Stomach (tissue), 8 donors: ENCODE measurements at regions not wholly inside any gene's neighbourhood (a gene's known extent, or its start where the extent isn't known, plus 50 kb on each side); places are given as distances from the start of the nearest gene placed in this dataset.

Experiments
- DNase-seq, 2 donors: peaks; one replicate each; pipeline versions ENCODE4 v3.0.0 to v3.0.0-alpha.2; 2013 to 2019
- H3K27ac ChIP-seq, 5 donors: fragments of 200-600 bp in 4 of 5; sonication (generic) in 4 of 5; one replicate each; pipeline ENCODE4 v1.5.1; 2013 to 2019; ENCODE audit warnings: mild to moderate bottlenecking in 1 of 5, moderate library complexity in 1 of 5
- H3K27me3 ChIP-seq, 3 donors: fragments of 200-600 bp; sonication (generic); one replicate each; pipeline ENCODE4 v1.5.1; 2017 to 2019; ENCODE audit warnings: mixed run types in 1 of 3
- H3K36me3 ChIP-seq, 4 donors: fragments of 200-600 bp; sonication (generic); 1 replicate in 3 of 4; 2 replicates in 1 of 4; pipeline ENCODE4 v1.5.1; 2016 to 2019
- H3K4me1 ChIP-seq, 4 donors: fragments of 200-600 bp; sonication (generic); one replicate each; pipeline ENCODE4 v1.5.1; 2016 to 2019
- H3K4me3 ChIP-seq, 4 donors: fragments of 200-600 bp; sonication (generic) in 3 of 4; one replicate each; pipeline ENCODE4 v1.5.1; 2016 to 2019; ENCODE audit warnings: mild to moderate bottlenecking in 1 of 4
- H3K9me3 ChIP-seq, 4 donors: fragments of 200-600 bp; sonication (generic); one replicate each; pipeline ENCODE4 v1.5.1; 2016 to 2019
- CTCF ChIP-seq, 7 experiments: fragments of 450-650 bp in 4 of 7; fragments of 200-600 bp in 3 of 7; sonication (generic) in 3 of 7; IDR thresholded peaks; one replicate each; pipeline ENCODE4 v1.5.1; 2016 to 2019; ENCODE audit warnings: antibody characterized with exemption in 7 of 7, control low read depth in 2 of 7, mild to moderate bottlenecking in 1 of 7
- EP300 ChIP-seq: sonication (generic); formaldehyde crosslinking; IDR thresholded peaks from one replicate; pipeline ENCODE4 v1.6.1; 2017; ENCODE audit warnings: antibody characterized with exemption
- POLR2A ChIP-seq, 4 donors: fragments of 450-650 bp; IDR thresholded peaks; one replicate each; pipeline ENCODE4 v1.6.1; 2016; ENCODE audit warnings: antibody characterized with exemption in 4 of 4, control low read depth in 2 of 4, mild to moderate bottlenecking in 1 of 4, moderate library complexity in 1 of 4
- POLR2AphosphoS5 ChIP-seq, 3 donors: sonication (generic); formaldehyde crosslinking; IDR thresholded peaks; one replicate each; pipeline ENCODE4 v1.6.1; 2016; ENCODE audit warnings: antibody characterized with exemption in 3 of 3
- WGBS, 5 donors: extraction: QIAGEN DNeasy Blood & Tissue Kit in 3 of 5; methylation state at CpG; one replicate each; pipeline versions ENCODE4 v1.1.5 to v1.1.7; 2013 to 2018; 5-methylcytosine and 5-hydroxymethylcytosine counted together
- intact Hi-C: fragments of 100-400 bp; cut with DNase I; formaldehyde crosslinking; loops from one replicate; pipeline ENCODE4 v1.15.1; 2023; ENCODE audit warnings: low total_unique reads
- donor health status: healthy with polysubstance abuse.
- donor health status: Bipolar disorder and iron deficiency.
- donor health status: healthy.

GRCh38 chr5:126198531-126198930 lies 224.7 kb upstream of the GRAMD2B start:
- no peak overlapping the region for H3K4me3 ChIP-seq
- no peaks in the 10 kb centered on the region for H3K9me3 ChIP-seq
- no peak for TF ChIP-seq CTCF (IDR thresholded peaks at IDR 0.05)
- no peak for TF ChIP-seq POLR2AphosphoS5 (IDR thresholded peaks at IDR 0.05)
- TF ChIP-seq POLR2A (IDR thresholded peaks at IDR 0.05) = no peak
- TF ChIP-seq EP300 = no peak
- peaks cover 0 to 7% (median 0%) of the 10 kb centered on the region in 4 donors for H3K4me1 ChIP-seq
- peak in 1 of 2 donors; percentile 38 for DNase-seq
- H3K27ac ChIP-seq = no peak overlapping the region
- H3K27me3 ChIP-seq = no peaks in the 10 kb centered on the region
- H3K36me3 ChIP-seq = no peaks in the 10 kb centered on the region
- intact Hi-C loops = no loop called here
- WGBS, 5 donors = 46 to 67% (median 58%) methylated on average over 2 of the region's 2 CpGs

- intact Hi-C loops = no loop called here
- peaks cover 0 to 7% (median 0%) of the 10 kb centered on the region in 4 donors for H3K4me1 ChIP-seq
- WGBS, 5 donors = 76 to 87% (median 80%) methylated on average over 4 of the region's 4 CpGs
- H3K9me3 ChIP-seq = no peaks in the 10 kb centered on the region
- H3K27ac ChIP-seq = no peak overlapping the region
- no peaks in the 10 kb centered on the region for H3K36me3 ChIP-seq
- TF ChIP-seq CTCF (IDR thresholded peaks at IDR 0.05) = no peak
- TF ChIP-seq POLR2A (IDR thresholded peaks at IDR 0.05) = no peak
- no peak for DNase-seq
- H3K27me3 ChIP-seq = no peaks in the 10 kb centered on the region
- H3K4me3 ChIP-seq = no peak overlapping the region
Observed at GRCh38 chr5:126199467-126199866, 223.7 kb upstream of the GRAMD2B start.

GRCh38 chr5:126208691-126209090 lies 214.5 kb upstream of the GRAMD2B start:
- no peak overlapping the region for H3K4me3 ChIP-seq
- intact Hi-C loops = no loop called here
- WGBS, 5 donors = 50 to 71% (median 62%) methylated on average over 4 of the region's 4 CpGs
- H3K27me3 ChIP-seq = no peaks in the 10 kb centered on the region
- peaks cover 0 to 7% (median 4%) of the 10 kb centered on the region in 4 donors for H3K9me3 ChIP-seq
- TF ChIP-seq CTCF (IDR thresholded peaks at IDR 0.05) (no peak), POLR2AphosphoS5 (IDR thresholded peaks at IDR 0.05) (no peak), EP300 (no peak), POLR2A (IDR thresholded peaks at IDR 0.05) (no peak)
- no peaks in the 10 kb centered on the region for H3K4me1 ChIP-seq
- H3K27ac ChIP-seq = no peak overlapping the region
- H3K36me3 ChIP-seq = no peaks in the 10 kb centered on the region
- DNase-seq = no peak

GRCh38 chr5:126210955-126211354 lies 212.3 kb upstream of the GRAMD2B start:
- Histone ChIP-seq H3K27ac (no peak overlapping the region), H3K27me3 (no peaks in the 10 kb centered on the region), H3K36me3 (no peaks in the 10 kb centered on the region), H3K4me1 (no peaks in the 10 kb centered on the region), H3K9me3 (peaks cover 0 to 7% (median 2%) of the 10 kb centered on the region in 4 donors), H3K4me3 (no peak overlapping the region)
- 61 to 70% (median 61%) methylated on average over 6 of the region's 6 CpGs for WGBS, 5 donors
- no peak for DNase-seq
- TF ChIP-seq POLR2A (IDR thresholded peaks at IDR 0.05) = no peak
- intact Hi-C loops = no loop called here

GRCh38 chr5:126219616-126220015 lies 203.6 kb upstream of the GRAMD2B start:
- no peak for DNase-seq
- Histone ChIP-seq H3K4me3 (no peak overlapping the region), H3K4me1 (no peaks in the 10 kb centered on the region), H3K27me3 (no peaks in the 10 kb centered on the region), H3K27ac (no peak overlapping the region), H3K36me3 (no peaks in the 10 kb centered on the region), H3K9me3 (peaks cover 0 to 7% (median 5%) of the 10 kb centered on the region in 4 donors)
- intact Hi-C loops = no loop called here
- TF ChIP-seq POLR2A (IDR thresholded peaks at IDR 0.05) = no peak
- TF ChIP-seq POLR2AphosphoS5 (IDR thresholded peaks at IDR 0.05) = no peak
- TF ChIP-seq CTCF (IDR thresholded peaks at IDR 0.05) = no peak
- no peak for TF ChIP-seq EP300
